ENCODE measurements at regions not wholly inside any gene's neighbourhood (a gene's known extent, or its start where the extent isn't known, plus 50 kb on each side); places are given as distances from the start of the nearest gene placed in this dataset.

- no peaks in the 10 kb centered on the region for H3K36me3 ChIP-seq
- no peaks in the 10 kb centered on the region for H3K4me1 ChIP-seq
- TF ChIP-seq CTCF (IDR thresholded peaks at IDR 0.05), result no peak
- no peak overlapping the region for H3K4me3 ChIP-seq
- intact Hi-C loops (cut with DNase I), result no loop called here
- no peak for ATAC-seq
- no peak for DNase-seq
- H3K9me3 ChIP-seq, result peaks cover 5% of the 10 kb centered on the region
- H3K27me3 ChIP-seq (ENCODE audit: low read depth), result peaks cover 11% of the 10 kb centered on the region
- no peak overlapping the region for H3K27ac ChIP-seq
Observed at GRCh38 chr13:111936267-111936925, 130.6 kb upstream of the SOX1 start.

- Histone ChIP-seq H3K27me3 (ENCODE audit: low read depth) (peaks cover 11% of the 10 kb centered on the region), H3K4me3 (no peak overlapping the region), H3K27ac (no peak overlapping the region), H3K36me3 (no peaks in the 10 kb centered on the region), H3K9me3 (no peaks in the 10 kb centered on the region), H3K4me1 (no peaks in the 10 kb centered on the region)
- intact Hi-C loops (cut with DNase I), result no loop called here
- DNase-seq (no peak), ATAC-seq (no peak)
- no peak for TF ChIP-seq CTCF (IDR thresholded peaks at IDR 0.05)
Observed at GRCh38 chr13:111937777-111938311, 129.1 kb upstream of the SOX1 start.

- Histone ChIP-seq H3K36me3 (no peaks in the 10 kb centered on the region), H3K27me3 (ENCODE audit: low read depth) (peaks cover 11% of the 10 kb centered on the region), H3K9me3 (no peaks in the 10 kb centered on the region), H3K27ac (no peak overlapping the region), H3K4me1 (no peaks in the 10 kb centered on the region), H3K4me3 (no peak overlapping the region)
- ATAC-seq, result no peak
- TF ChIP-seq CTCF (IDR thresholded peaks at IDR 0.05), result no peak
- intact Hi-C loops (cut with DNase I), result no loop called here
- DNase-seq, result no peak
Observed at GRCh38 chr13:111938741-111939665, 127.9 kb upstream of the SOX1 start.

GRCh38 chr13:111939666-111940278 is 127.2 kb upstream of the SOX1 start:
- H3K27me3 ChIP-seq (ENCODE audit: low read depth), result peaks cover 11% of the 10 kb centered on the region
- no peaks in the 10 kb centered on the region for H3K9me3 ChIP-seq
- no peak overlapping the region for H3K27ac ChIP-seq
- ATAC-seq, result no peak
- H3K36me3 ChIP-seq, result no peaks in the 10 kb centered on the region
- no peaks in the 10 kb centered on the region for H3K4me1 ChIP-seq
- no peak for DNase-seq
- TF ChIP-seq CTCF (IDR thresholded peaks at IDR 0.05), result no peak
- no peak overlapping the region for H3K4me3 ChIP-seq
- intact Hi-C loops (cut with DNase I), result no loop called here

- DNase-seq (no peak), ATAC-seq (no peak)
- Histone ChIP-seq H3K27ac (no peak overlapping the region), H3K36me3 (no peaks in the 10 kb centered on the region), H3K4me1 (no peaks in the 10 kb centered on the region), H3K4me3 (no peak overlapping the region), H3K9me3 (no peaks in the 10 kb centered on the region), H3K27me3 (ENCODE audit: low read depth) (peaks cover 11% of the 10 kb centered on the region)
- intact Hi-C loops (cut with DNase I), result no loop called here
- no peak for TF ChIP-seq CTCF (IDR thresholded peaks at IDR 0.05)
Observed at GRCh38 chr13:111940892-111941291, 126.1 kb upstream of the SOX1 start.

All from lower lobe of right lung (tissue), 2 donors.